ENCODE measurements at regions not wholly inside any gene's neighbourhood (a gene's known extent, or its start where the extent isn't known, plus 50 kb on each side); places are given as distances from the start of the nearest gene placed in this dataset.
A peak's percentile ranks its signal among the peaks of the same experiment; 100 is the strongest.

DNA sequence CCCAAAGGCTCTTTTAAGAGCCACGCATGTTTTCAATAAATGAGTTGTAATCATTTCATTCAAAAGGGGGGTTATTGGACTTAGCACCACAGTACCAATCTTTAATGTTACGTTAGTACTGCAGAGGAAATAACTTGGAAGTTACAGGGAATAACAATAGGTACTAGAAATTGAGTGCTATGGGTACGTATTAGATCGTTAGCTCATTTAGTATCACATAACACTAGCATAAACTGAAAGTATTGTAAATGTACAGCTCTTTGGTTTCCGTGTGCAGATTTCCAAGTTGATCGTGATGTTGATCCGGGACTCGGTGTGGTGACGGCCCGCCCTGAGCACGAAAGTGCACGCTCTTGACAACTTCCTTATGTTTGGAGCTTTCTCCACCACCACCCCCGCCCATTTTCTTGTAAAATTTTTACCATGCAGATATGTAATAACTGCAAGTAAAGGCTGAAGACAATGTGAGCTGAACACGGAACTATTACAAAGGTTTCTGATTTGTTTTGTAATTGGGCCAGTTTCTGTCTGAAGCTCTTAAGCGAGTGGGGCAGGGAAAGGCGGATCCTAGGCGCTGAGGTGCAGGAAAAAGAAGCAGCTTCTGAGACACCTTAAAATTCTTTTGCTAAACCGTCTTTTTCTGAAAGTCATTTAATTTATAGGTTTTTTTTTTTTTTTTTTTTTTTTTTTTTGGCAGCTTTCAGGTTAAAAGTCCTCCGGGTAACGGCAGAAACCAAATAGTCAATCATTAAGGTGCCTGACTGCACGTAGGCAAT is 71.5 kb downstream of the HFE start:
- Histone ChIP-seq H3K27ac (ENCODE audit: low read depth in 1 of 3, low read length in 2 of 3) (peak overlapping the region; percentile 90 to 96 (median 95)), H3K4me1 (ENCODE audit: control insufficient read depth in 3 of 3, insufficient read depth in 2 of 3, low read depth in 1 of 3, low read length in 2 of 3) (peaks cover 0 to 5% (median 4%) of the 10 kb centered on the region in 3 donors), H3K9me3 (ENCODE audit: control insufficient read depth in 2 of 2, insufficient read depth in 1 of 2, low read depth in 1 of 2, low read length in 1 of 2) (no peaks in the 10 kb centered on the region), H3K36me3 (ENCODE audit: control insufficient read depth in 3 of 3, insufficient read depth in 2 of 3, low read depth in 1 of 3, low read length in 3 of 3) (peaks cover 0 to 12% (median 0%) of the 10 kb centered on the region in 3 donors), H3K27me3 (ENCODE audit: control insufficient read depth in 3 of 3, insufficient read depth in 3 of 3, low read length in 3 of 3) (no peaks in the 10 kb centered on the region), H3K4me3 (ENCODE audit: low read depth in 1 of 3, low read length in 3 of 3) (peak overlapping the region; percentile 53 to 67 (median 53))
- DNase-seq = peak; percentile 79 to 81
- FAIRE-seq = no peak
- 0 to 1% (median 0%) methylated on average over 21 of the region's 21 CpGs for WGBS, 3 donors

DNA sequence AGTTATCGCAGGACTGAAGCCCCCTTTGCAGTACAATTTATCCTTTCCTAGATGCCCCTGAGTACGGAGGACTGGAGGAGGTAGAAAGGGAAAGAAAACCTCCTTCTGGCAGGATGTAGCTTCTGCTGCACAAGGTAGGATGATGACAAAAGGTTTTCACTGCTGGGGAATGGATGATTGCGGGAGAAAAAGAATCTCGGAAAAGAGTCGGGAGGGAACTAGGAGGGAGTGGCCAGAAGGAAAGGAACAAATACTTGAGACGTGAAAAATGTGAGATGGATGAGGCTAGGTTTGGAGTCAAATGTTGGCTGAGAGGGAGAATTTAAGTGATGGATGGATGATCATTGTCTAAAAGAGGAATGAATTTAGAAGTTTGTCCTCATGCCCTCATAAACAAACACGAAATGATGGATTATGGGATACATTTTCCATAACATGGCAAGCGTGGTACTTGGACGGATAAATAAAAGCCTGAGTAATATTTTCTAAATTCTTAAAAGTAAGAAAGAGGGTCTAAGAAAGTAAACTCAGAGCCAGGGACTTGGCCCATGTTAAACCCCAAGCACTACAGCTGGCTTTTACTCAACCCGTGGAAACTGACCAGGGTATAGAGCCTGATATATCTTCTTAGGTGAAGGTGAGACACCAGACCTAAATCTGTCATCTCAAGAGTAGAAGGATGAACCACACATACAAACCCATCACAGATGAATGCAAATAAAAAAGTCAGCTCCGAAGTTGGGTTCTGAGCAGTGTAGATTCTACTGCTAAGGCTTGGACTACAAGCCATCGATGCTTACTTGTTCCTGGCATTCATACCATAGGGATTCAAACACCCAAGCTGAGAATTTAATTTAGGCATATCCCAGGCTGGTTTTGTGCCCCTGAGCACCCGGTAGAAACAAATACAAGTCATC is 72.4 kb downstream of the HFE start:
- no peaks in the 10 kb centered on the region for H3K27me3 ChIP-seq (ENCODE audit: control insufficient read depth in 3 of 3, insufficient read depth in 3 of 3, low read length in 3 of 3)
- 5 to 11% (median 5%) methylated on average over 13 of the region's 13 CpGs for WGBS, 3 donors
- H3K4me3 ChIP-seq (ENCODE audit: low read depth in 1 of 3, low read length in 3 of 3) = peak overlapping the region; percentile 53 to 67 (median 53)
- FAIRE-seq = no peak
- peak; percentile 48 to 66 for DNase-seq
- no peaks in the 10 kb centered on the region for H3K9me3 ChIP-seq (ENCODE audit: control insufficient read depth in 2 of 2, insufficient read depth in 1 of 2, low read depth in 1 of 2, low read length in 1 of 2)
- H3K36me3 ChIP-seq (ENCODE audit: control insufficient read depth in 3 of 3, insufficient read depth in 2 of 3, low read depth in 1 of 3, low read length in 3 of 3) = peaks cover 0 to 19% (median 0%) of the 10 kb centered on the region in 3 donors
- H3K27ac ChIP-seq (ENCODE audit: low read depth in 1 of 3, low read length in 2 of 3) = peak overlapping the region; percentile 90 to 96 (median 95)
- peaks cover 0 to 7% (median 5%) of the 10 kb centered on the region in 3 donors for H3K4me1 ChIP-seq (ENCODE audit: control insufficient read depth in 3 of 3, insufficient read depth in 2 of 3, low read depth in 1 of 3, low read length in 2 of 3)

DNA sequence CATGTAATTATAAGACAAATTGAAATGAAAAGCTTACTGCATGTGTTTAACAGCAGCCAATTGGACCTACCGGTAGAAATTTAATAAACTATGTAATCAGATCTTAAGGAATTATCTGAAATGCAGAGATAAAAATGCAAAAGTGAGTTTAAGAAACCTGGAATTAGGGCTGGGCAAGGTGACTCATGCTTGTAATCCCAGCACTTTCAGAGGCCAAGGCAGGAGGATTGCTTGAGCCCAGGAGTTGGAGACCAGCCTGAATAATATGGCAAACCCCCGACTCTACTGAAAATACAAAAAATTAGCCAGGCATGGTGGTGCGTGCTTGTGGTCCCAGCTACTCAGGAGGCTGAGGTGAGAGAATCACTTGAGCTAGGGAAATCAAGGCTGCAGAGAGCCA is 74.1 kb downstream of the HFE start:
- H3K4me3 ChIP-seq (ENCODE audit: low read depth in 1 of 3, low read length in 3 of 3) = no peak overlapping the region
- no peaks in the 10 kb centered on the region for H3K27me3 ChIP-seq (ENCODE audit: control insufficient read depth in 3 of 3, insufficient read depth in 3 of 3, low read length in 3 of 3)
- FAIRE-seq (no peak), DNase-seq (no peak)
- no peaks in the 10 kb centered on the region for H3K9me3 ChIP-seq (ENCODE audit: control insufficient read depth in 2 of 2, insufficient read depth in 1 of 2, low read depth in 1 of 2, low read length in 1 of 2)
- 56 to 85% (median 70%) methylated on average over 3 of the region's 3 CpGs for WGBS, 3 donors
- no peak overlapping the region for H3K27ac ChIP-seq (ENCODE audit: low read depth in 1 of 3, low read length in 2 of 3)
- H3K36me3 ChIP-seq (ENCODE audit: control insufficient read depth in 3 of 3, insufficient read depth in 2 of 3, low read depth in 1 of 3, low read length in 3 of 3) = peaks cover 0 to 34% (median 0%) of the 10 kb centered on the region in 3 donors
- peaks cover 0 to 7% (median 5%) of the 10 kb centered on the region in 3 donors for H3K4me1 ChIP-seq (ENCODE audit: control insufficient read depth in 3 of 3, insufficient read depth in 2 of 3, low read depth in 1 of 3, low read length in 2 of 3)

DNA sequence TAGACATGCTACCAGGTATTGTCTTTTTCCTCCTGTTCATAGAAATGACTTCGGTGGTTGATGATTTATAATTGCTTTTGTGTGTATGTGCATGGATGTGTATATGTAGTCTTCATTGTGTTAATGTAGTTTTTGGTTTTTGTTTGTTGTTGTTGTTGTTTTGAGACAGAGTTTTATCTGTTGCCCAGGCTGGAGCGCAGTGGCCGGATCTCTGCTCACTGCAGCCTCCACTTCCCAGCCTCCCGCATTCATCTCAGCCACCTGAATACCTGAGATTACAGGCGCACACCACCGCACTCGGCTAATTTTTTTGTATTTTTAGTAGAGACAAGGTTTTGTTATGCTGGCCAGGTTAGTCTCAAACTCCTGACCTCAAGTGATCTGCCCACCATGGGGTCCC is 75.2 kb downstream of the HFE start:
- H3K27ac ChIP-seq (ENCODE audit: low read depth in 1 of 3, low read length in 2 of 3) = no peak overlapping the region
- 73 to 94% (median 89%) methylated on average over 7 of the region's 7 CpGs for WGBS, 3 donors

DNA sequence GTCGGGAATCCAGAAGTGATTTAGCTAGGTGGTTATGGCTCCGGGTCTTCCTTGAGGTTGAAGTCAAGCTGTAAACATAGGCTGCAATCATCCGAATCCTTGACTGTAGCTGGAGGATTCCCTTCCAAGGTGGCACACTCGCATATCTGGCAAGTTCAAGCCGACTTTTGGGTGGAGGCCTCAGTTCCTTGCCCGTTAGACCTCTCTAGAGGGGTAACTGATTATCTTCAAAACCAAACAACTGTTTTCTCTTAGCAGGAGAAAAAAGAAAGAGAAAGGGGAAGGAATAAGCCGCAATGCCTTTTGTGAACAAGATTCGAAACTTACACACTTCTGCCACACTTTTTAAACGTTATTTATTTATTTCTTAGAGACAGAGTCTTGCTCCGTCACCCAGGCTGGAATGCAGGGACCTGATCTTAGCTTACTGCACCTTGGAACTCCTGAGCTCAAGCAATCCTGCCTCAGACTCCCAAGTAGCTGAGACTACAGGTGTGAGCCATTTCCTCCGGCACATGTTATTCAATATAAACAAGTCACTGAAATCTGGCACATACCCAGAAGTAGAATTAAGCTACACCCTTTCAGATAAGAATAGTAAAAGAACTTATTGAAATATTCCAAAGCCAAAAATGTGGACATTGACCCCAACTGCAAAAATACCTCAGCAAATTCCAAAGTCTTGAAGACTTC is 76.3 kb downstream of the HFE start:
- no peak overlapping the region for H3K4me3 ChIP-seq (ENCODE audit: low read depth in 1 of 3, low read length in 3 of 3)
- peak; percentile 46 to 80 for DNase-seq
- no peak for FAIRE-seq

More for the DNA sequence above, 75.2 kb downstream of the HFE start:
- Histone ChIP-seq H3K4me3 (ENCODE audit: low read depth in 1 of 3, low read length in 3 of 3) (no peak overlapping the region), H3K4me1 (ENCODE audit: control insufficient read depth in 3 of 3, insufficient read depth in 2 of 3, low read depth in 1 of 3, low read length in 2 of 3) (peaks cover 0 to 7% (median 5%) of the 10 kb centered on the region in 3 donors), H3K9me3 (ENCODE audit: control insufficient read depth in 2 of 2, insufficient read depth in 1 of 2, low read depth in 1 of 2, low read length in 1 of 2) (no peaks in the 10 kb centered on the region), H3K36me3 (ENCODE audit: control insufficient read depth in 3 of 3, insufficient read depth in 2 of 3, low read depth in 1 of 3, low read length in 3 of 3) (peaks cover 0 to 38% (median 0%) of the 10 kb centered on the region in 3 donors), H3K27me3 (ENCODE audit: control insufficient read depth in 3 of 3, insufficient read depth in 3 of 3, low read length in 3 of 3) (no peaks in the 10 kb centered on the region)
- DNase-seq (no peak), FAIRE-seq (no peak)

DNA sequence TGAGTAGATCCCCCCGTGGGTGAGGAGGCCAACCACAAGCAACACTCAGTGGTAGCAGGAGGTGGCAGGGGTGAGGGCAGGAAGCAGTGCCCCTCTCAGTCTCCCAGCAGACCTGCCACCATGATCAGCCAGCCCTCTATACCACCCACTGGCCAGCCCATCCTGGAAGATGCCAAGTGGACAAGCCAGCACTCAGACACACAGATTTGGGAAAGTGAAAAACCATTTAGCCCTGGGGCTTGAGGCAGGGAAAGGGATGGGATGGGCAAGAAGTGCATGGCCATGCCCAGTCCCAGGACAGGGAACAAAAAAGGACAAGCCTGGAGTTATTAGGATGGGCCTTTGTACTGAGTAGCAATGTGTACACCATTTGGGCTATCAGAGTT is 76.9 kb downstream of the HFE start:
- FAIRE-seq (no peak), DNase-seq (no peak)
- Histone ChIP-seq H3K4me1 (ENCODE audit: control insufficient read depth in 3 of 3, insufficient read depth in 2 of 3, low read depth in 1 of 3, low read length in 2 of 3) (peaks cover 0 to 7% (median 5%) of the 10 kb centered on the region in 3 donors), H3K36me3 (ENCODE audit: control insufficient read depth in 3 of 3, insufficient read depth in 2 of 3, low read depth in 1 of 3, low read length in 3 of 3) (peaks cover 0 to 38% (median 0%) of the 10 kb centered on the region in 3 donors), H3K27ac (ENCODE audit: low read depth in 1 of 3, low read length in 2 of 3) (peak overlapping the region in 1 of 3 donors; percentile 1), H3K27me3 (ENCODE audit: control insufficient read depth in 3 of 3, insufficient read depth in 3 of 3, low read length in 3 of 3) (no peaks in the 10 kb centered on the region), H3K9me3 (ENCODE audit: control insufficient read depth in 2 of 2, insufficient read depth in 1 of 2, low read depth in 1 of 2, low read length in 1 of 2) (no peaks in the 10 kb centered on the region), H3K4me3 (ENCODE audit: low read depth in 1 of 3, low read length in 3 of 3) (no peak overlapping the region)
- WGBS, 3 donors = 15 to 35% (median 22%) methylated on average over 1 of the region's 1 CpG

More for the DNA sequence above, 76.3 kb downstream of the HFE start:
- WGBS, 3 donors = 23 to 62% (median 40%) methylated on average over 11 of the region's 11 CpGs
- H3K27ac ChIP-seq (ENCODE audit: low read depth in 1 of 3, low read length in 2 of 3) = peak overlapping the region in 2 of 3 donors; percentile 8 to 37
- H3K4me1 ChIP-seq (ENCODE audit: control insufficient read depth in 3 of 3, insufficient read depth in 2 of 3, low read depth in 1 of 3, low read length in 2 of 3) = peaks cover 0 to 7% (median 5%) of the 10 kb centered on the region in 3 donors
- no peaks in the 10 kb centered on the region for H3K27me3 ChIP-seq (ENCODE audit: control insufficient read depth in 3 of 3, insufficient read depth in 3 of 3, low read length in 3 of 3)
- no peaks in the 10 kb centered on the region for H3K9me3 ChIP-seq (ENCODE audit: control insufficient read depth in 2 of 2, insufficient read depth in 1 of 2, low read depth in 1 of 2, low read length in 1 of 2)
- peaks cover 0 to 38% (median 0%) of the 10 kb centered on the region in 3 donors for H3K36me3 ChIP-seq (ENCODE audit: control insufficient read depth in 3 of 3, insufficient read depth in 2 of 3, low read depth in 1 of 3, low read length in 3 of 3)

DNA sequence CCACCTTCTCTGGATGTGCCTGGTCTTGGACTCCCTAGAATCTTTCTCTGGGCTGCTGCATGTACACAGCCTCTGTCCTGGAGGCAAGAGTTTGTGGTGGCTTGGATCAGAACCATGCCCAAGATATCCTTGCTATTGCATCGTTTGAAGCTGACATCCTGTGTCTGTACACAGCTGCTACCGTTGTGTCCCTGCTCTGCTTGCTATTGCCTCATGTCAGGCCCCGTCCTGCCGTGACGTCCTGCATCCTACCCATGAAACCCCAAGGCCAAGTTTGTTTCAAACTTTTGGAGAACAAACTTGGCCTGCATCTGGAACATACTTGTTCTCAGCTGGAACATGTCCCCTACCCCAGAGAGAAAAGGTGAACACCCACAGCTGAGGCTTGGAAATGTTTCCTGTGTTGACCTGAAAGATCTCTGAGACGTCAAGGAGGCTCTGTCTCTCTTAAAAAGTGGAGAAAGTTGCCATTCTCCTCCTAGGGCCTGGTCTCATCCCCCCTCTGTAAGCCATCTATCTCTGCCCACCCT is 78.1 kb downstream of the HFE start:
- DNase-seq (no peak), FAIRE-seq (no peak)
- peaks cover 0 to 38% (median 0%) of the 10 kb centered on the region in 3 donors for H3K36me3 ChIP-seq (ENCODE audit: control insufficient read depth in 3 of 3, insufficient read depth in 2 of 3, low read depth in 1 of 3, low read length in 3 of 3)
- no peak overlapping the region for H3K4me3 ChIP-seq (ENCODE audit: low read depth in 1 of 3, low read length in 3 of 3)
- peaks cover 0 to 3% (median 3%) of the 10 kb centered on the region in 3 donors for H3K4me1 ChIP-seq (ENCODE audit: control insufficient read depth in 3 of 3, insufficient read depth in 2 of 3, low read depth in 1 of 3, low read length in 2 of 3)
- H3K27ac ChIP-seq (ENCODE audit: low read depth in 1 of 3, low read length in 2 of 3) = no peak overlapping the region
- no peaks in the 10 kb centered on the region for H3K9me3 ChIP-seq (ENCODE audit: control insufficient read depth in 2 of 2, insufficient read depth in 1 of 2, low read depth in 1 of 2, low read length in 1 of 2)
- WGBS, 3 donors = 82 to 91% (median 85%) methylated on average over 6 of the region's 6 CpGs
- H3K27me3 ChIP-seq (ENCODE audit: control insufficient read depth in 3 of 3, insufficient read depth in 3 of 3, low read length in 3 of 3) = no peaks in the 10 kb centered on the region

Data from small intestine (tissue), 7 donors.